Dermis blood vessel endothelial cell (primary cell): ENCODE measurements at regions not wholly inside any gene's neighbourhood (a gene's known extent, or its start where the extent isn't known, plus 50 kb on each side); places are given as distances from the start of the nearest gene placed in this dataset.

Experiments
- DNase-seq: peaks from one replicate; pipeline ENCODE4 v3.0.0; 2010

- DNase-seq, result no peak
Observed at GRCh38 chr13:24012648-24013047, 115.3 kb upstream of the C1QTNF9B start.

DNA sequence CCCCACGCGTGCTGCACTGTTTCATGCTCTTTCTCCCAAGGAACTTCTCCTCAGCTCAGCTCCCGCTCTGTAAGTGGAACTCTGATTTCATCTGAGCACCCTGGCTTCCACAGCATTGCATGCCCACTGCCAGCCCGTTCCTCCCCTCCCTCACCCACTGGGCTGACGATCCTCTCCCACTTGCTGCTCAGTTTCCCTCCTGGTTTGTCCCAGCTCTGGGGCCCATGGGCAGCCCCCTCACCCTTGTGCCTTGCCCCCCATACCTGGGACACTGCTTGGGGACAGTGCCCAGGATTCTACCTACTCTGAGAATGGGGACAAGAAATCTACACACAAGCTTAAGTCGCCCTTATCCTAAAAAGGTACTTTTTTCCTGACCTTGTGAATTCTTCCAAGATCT lies 115.9 kb upstream of the C1QTNF9B start:
- no peak for DNase-seq

GRCh38 chr13:24016046-24016445 lies 118.7 kb upstream of the C1QTNF9B start:
- DNase-seq, result no peak

DNA sequence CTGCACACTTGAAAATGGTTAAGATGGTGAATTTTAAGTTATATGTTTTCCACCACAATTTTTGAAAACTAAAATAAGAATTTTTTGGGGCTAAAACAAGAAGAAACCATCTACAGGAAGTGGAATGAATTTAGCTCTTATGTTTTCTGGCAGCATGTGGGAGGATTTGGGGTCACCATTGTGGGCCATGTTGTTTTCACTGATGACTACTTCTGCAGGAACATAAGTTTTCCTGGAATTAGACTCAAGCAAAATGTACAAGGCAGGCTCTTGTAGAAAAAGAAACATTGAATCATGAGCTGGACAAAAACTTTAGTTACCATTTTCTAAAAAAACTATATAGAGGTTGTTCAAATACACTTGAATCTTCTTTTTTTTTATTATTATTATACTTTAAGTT lies 125.3 kb upstream of the C1QTNF9B start:
- no peak for DNase-seq

- DNase-seq, result no peak
Observed at GRCh38 chr13:24023073-24023472, 125.8 kb upstream of the C1QTNF9B start.

GRCh38 chr13:24027494-24027893 lies 130.2 kb upstream of the C1QTNF9B start:
- no peak for DNase-seq

GRCh38 chr13:24032252-24032651 lies 128.3 kb upstream of the SPATA13 start:
- DNase-seq, result no peak

GRCh38 chr13:24032674-24033073 lies 127.8 kb upstream of the SPATA13 start:
- DNase-seq, result no peak

- DNase-seq, result peak; percentile 15
Observed at GRCh38 chr13:24033527-24034302, 126.8 kb upstream of the SPATA13 start.

DNA sequence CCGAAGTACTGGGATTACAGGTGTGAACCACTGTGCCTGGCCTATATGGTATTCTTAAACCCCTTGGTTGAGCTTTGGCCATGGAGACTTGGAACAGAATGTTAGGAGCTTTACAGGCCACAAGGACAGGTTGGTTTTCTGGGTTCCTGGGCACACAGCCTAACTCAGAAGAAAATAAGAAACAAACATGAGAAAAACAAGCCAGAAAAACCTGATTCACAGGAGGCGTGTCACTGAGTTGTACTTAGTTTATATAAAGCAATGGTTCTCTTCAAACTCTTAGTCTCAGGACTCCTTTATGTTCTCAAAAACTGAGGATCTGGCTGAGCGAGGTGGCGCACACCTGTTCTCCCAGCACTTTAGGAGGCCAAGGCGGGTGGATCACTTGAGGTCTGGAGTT lies 125.1 kb upstream of the SPATA13 start:
- no peak for DNase-seq

- no peak for DNase-seq
Observed at GRCh38 chr13:24036115-24036514, 124.4 kb upstream of the SPATA13 start.

GRCh38 chr13:24038405-24038804 lies 122.1 kb upstream of the SPATA13 start:
- peak; percentile 39 for DNase-seq

- no peak for DNase-seq
Observed at GRCh38 chr13:24038841-24039330, 121.6 kb upstream of the SPATA13 start.

- DNase-seq, result no peak
Observed at GRCh38 chr13:24039621-24040475, 120.7 kb upstream of the SPATA13 start.

DNA sequence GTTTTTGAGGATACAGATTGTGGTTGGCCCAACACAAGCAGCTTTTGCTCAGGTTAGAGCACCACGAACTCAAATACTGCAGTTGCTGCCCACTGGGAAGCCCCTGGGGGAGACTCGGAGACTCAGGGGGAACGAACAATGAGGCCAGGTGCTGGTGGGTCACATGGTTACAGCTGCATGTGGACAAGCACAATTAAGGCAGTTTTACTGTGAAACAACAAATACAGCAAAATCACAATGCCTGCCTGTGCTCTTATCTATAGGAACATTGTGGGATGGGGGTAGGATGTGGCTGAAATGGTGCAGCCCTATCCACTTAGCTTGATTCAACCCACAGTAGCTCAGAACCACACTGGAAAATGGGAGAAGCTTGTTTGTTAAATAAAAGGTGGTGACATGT lies 119.7 kb upstream of the SPATA13 start:
- DNase-seq, result no peak

DNA sequence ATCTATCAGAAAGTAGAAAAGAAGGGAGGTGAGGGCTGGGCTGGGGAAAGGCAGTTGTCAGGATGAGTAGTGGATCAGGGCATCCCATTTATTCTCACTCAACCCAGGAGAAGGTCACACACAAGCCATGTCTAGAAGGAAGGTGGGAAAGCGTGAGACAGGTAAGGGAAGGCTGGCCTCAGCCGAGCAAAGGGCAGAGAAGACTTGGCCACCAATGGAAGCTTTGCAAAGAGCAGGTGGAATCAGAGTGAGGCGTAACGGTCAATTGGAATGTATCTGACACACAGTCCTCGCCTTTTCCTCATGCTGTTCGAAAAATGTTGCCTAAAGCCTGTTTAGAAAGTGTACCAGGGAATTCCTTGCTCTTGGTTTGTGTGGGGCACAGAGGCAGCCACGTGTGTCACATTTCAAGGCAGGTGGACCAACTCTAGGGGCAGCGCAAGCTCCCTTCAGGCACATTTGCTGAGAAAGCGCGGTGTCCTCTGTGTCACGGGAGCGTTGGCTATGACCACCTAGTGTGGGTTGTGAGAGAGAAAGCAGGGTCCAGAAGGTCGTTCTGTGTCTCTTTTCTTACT lies 118.8 kb upstream of the SPATA13 start:
- DNase-seq, result no peak

DNA sequence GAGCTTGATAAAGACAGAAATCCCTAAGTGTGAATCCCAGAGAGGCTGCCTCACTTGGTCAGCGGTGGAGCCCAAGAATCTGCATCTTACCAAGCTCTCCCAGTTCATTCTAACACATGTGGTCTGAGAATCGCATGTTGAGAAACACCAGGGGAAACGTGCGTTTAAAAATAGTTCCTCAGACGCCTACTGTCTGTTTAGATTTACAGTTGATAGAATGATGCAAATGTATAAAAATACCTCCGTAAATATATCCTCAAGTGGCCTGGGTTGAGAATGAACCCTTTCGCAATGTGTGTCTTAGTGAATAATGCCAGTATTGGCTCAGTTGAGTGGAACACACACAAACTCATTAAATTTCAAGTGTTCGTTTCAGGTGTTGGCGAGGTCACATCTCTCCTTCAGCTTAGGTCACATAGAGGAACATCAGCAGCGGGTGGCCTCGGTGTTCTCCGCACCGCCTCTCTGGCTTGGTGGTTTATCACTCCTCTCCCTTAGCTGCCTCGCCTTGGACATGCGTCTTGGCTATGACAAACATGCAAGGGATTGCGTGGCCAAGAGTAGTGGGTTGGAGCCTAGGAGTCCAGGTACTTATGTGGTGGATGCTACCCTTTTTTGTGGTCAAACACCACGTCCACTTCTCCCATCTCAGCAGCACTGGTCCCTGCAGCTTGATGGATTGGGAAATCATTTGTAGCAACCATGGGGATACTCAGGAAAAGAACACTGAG lies 117.6 kb upstream of the SPATA13 start:
- no peak for DNase-seq

GRCh38 chr13:24043590-24044350 lies 116.8 kb upstream of the SPATA13 start:
- peak; percentile 27 for DNase-seq

GRCh38 chr13:24045597-24045996 lies 114.9 kb upstream of the SPATA13 start:
- no peak for DNase-seq

- peak; percentile 21 for DNase-seq
Observed at GRCh38 chr13:24050292-24050711, 110.2 kb upstream of the SPATA13 start.

- no peak for DNase-seq
Observed at GRCh38 chr13:24050796-24051715, 109.5 kb upstream of the SPATA13 start.
